Cardiac muscle cell (in vitro differentiated cells and primary cell): ENCODE measurements at regions not wholly inside any gene's neighbourhood (a gene's known extent, or its start where the extent isn't known, plus 50 kb on each side); places are given as distances from the start of the nearest gene placed in this dataset.

ENCODE experiments used
- DNase-seq, 2 donors: peaks; one replicate each; pipeline versions ENCODE4 v3.0.0 to v3.0.0-alpha.2; 2010 to 2017; ENCODE audit warnings: low read depth in 1 of 2, low spot score in 1 of 2
- H3K27ac ChIP-seq: fragments of 200-600 bp; sonication (generic); 2 replicates; pipeline ENCODE4 v1.5.1; 2016
- H3K27me3 ChIP-seq: fragments of 200-600 bp; sonication (generic); 2 replicates; pipeline ENCODE4 v1.6.0; 2016; ENCODE audit warnings: control low read depth
- H3K36me3 ChIP-seq: fragments of 200-600 bp; sonication (generic); 2 replicates; pipeline ENCODE4 v1.5.1; 2016; ENCODE audit warnings: control low read depth
- H3K4me1 ChIP-seq: fragments of 200-600 bp; sonication (generic); 2 replicates; pipeline ENCODE4 v1.8.1; 2017; ENCODE audit warnings: low read depth, mild to moderate bottlenecking, mixed run types
- H3K4me3 ChIP-seq: fragments of 200-600 bp; sonication (generic); 2 replicates; pipeline ENCODE4 v1.5.1; 2016; ENCODE audit warnings: mild to moderate bottlenecking
- H3K9me3 ChIP-seq: fragments of 200-600 bp; sonication (generic); 2 replicates; pipeline ENCODE4 v1.5.1; 2017; ENCODE audit warnings: low read depth, mild to moderate bottlenecking, control low read depth
- TF ChIP-seq, protein P1 (sequence below): IDR thresholded peaks from 2 replicates; pipeline ENCODE4 v1.5.1; 2012; ENCODE audit warnings: low read depth, mild to moderate bottlenecking, low read length

DNA sequence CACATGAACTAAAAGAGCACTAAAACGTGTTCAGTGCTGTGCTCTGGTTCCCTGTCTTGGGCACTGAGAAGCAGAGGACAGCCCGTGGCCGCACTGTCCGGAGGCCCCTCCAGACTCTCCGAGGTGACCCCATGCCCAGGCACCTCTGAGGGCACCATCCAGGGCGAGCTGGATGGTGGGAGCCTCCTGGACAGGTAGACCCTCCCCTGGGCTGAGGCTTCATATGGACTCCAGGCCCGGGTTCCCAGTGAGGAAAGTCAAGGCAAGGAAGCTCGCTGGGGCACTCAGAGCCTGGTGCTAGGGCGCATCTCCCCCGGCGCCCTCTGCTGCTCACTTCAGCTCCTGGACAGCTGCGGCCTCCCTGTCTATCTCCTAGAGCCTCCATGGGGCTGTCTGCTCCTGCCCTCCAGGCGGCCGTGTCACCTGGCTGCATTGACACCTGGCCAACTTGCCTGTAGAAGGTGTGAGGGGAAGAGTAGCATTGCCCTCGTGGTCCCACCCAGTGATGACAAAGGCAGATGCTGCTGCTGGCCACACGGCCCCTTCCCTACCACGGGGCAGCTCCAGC is 178.2 kb upstream of the IRX1 start:
- TF ChIP-seq, protein P1, sequence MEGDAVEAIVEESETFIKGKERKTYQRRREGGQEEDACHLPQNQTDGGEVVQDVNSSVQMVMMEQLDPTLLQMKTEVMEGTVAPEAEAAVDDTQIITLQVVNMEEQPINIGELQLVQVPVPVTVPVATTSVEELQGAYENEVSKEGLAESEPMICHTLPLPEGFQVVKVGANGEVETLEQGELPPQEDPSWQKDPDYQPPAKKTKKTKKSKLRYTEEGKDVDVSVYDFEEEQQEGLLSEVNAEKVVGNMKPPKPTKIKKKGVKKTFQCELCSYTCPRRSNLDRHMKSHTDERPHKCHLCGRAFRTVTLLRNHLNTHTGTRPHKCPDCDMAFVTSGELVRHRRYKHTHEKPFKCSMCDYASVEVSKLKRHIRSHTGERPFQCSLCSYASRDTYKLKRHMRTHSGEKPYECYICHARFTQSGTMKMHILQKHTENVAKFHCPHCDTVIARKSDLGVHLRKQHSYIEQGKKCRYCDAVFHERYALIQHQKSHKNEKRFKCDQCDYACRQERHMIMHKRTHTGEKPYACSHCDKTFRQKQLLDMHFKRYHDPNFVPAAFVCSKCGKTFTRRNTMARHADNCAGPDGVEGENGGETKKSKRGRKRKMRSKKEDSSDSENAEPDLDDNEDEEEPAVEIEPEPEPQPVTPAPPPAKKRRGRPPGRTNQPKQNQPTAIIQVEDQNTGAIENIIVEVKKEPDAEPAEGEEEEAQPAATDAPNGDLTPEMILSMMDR, result no peak
- DNase-seq, result no peak
- Histone ChIP-seq H3K27ac (no peak overlapping the region), H3K4me3 (no peak overlapping the region), H3K9me3 (no peaks in the 10 kb centered on the region), H3K4me1 (peaks cover 6% of the 10 kb centered on the region), H3K36me3 (no peaks in the 10 kb centered on the region), H3K27me3 (no peaks in the 10 kb centered on the region)

DNA sequence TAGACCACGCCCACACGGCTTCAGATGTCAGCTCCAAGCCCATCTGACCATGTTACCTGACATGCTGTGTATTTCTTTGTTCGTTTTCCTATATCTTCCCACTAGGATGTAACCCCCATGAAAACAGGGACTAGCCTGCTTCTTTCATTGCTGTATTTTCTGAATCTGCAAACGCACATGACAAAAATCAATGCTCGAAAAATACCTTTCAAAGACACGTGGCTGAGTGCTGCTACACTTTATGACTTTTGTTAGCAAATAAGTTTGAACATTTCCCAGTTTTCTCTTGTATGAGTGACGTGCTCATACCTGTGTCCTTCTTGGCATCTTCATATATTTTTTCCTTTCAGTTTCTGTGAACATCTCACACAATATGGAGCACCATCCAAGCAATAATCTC is 181.3 kb upstream of the IRX1 start:
- Histone ChIP-seq H3K9me3 (no peaks in the 10 kb centered on the region), H3K27me3 (no peaks in the 10 kb centered on the region), H3K36me3 (no peaks in the 10 kb centered on the region), H3K4me1 (peaks cover 5% of the 10 kb centered on the region), H3K27ac (no peak overlapping the region), H3K4me3 (no peak overlapping the region)
- TF ChIP-seq, protein P1, result no peak
- no peak for DNase-seq

DNA sequence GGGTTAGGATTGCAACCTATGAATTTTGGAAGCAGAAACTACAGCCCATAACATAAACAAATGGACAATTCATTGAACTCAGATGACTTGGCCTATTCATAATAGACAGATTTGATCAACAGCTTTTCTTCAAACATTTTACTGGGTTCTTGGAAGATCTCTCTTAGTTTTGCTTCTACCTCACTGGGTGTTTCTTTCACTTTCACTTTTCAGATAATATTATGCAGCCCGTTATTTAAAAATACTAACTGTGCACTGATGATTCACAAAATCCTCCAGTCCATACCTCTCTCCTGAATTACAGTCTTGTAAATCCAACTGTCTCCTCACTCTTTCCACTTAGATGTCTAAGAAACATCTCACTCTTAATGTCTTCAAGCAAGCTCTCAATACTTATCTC is 183.5 kb upstream of the IRX1 start:
- no peaks in the 10 kb centered on the region for H3K4me1 ChIP-seq
- TF ChIP-seq, protein P1, result no peak
- no peak for DNase-seq
- no peak overlapping the region for H3K27ac ChIP-seq
- H3K9me3 ChIP-seq, result no peaks in the 10 kb centered on the region
- no peaks in the 10 kb centered on the region for H3K36me3 ChIP-seq
- no peak overlapping the region for H3K4me3 ChIP-seq
- no peaks in the 10 kb centered on the region for H3K27me3 ChIP-seq

DNA sequence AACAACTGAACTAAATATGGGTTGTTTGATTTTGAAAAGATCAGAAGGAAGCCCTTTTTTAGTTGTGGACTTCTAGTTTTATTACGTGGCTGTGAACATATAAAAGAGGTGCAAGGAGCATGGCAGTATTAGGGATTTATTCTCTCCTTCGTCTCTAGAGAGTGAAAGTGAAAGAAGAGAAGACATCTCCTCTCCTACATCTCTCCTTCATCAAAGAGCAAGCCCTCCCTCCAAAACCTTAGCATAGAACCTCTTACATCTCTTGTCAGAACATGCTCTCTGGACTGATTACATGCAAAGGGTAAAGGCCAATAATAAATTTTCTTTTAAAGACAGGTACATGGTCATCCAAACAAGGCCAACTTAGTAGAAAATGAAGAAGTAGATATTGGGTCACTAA is 184.3 kb upstream of the IRX1 start:
- Histone ChIP-seq H3K36me3 (no peaks in the 10 kb centered on the region), H3K27ac (no peak overlapping the region), H3K9me3 (no peaks in the 10 kb centered on the region), H3K4me1 (no peaks in the 10 kb centered on the region), H3K4me3 (no peak overlapping the region), H3K27me3 (no peaks in the 10 kb centered on the region)
- TF ChIP-seq, protein P1, result no peak
- no peak for DNase-seq

DNA sequence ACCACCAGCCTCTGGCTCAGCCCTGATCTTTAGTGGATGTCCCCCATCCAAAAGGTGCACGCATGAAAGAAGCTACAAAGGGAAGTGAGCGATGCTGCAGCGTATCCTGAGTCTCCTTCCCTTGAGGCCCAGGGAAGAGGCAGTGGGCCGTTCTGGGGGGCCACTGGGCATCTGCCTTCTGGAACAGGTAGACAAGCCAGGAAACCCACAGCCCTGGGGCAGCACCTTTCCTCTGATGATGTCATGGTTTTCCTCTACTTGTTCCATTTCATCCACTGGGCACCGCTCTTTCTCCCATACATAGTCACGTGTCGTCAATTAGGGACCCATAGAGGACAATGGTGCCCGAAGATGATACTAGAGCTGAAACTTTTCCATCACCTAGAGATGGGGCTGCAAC is 194.0 kb upstream of the IRX1 start:
- no peaks in the 10 kb centered on the region for H3K9me3 ChIP-seq
- no peak for DNase-seq
- H3K27ac ChIP-seq, result no peak overlapping the region
- no peaks in the 10 kb centered on the region for H3K36me3 ChIP-seq
- no peak overlapping the region for H3K4me3 ChIP-seq
- no peaks in the 10 kb centered on the region for H3K4me1 ChIP-seq
- TF ChIP-seq, protein P1, result no peak
- H3K27me3 ChIP-seq, result no peaks in the 10 kb centered on the region

DNA sequence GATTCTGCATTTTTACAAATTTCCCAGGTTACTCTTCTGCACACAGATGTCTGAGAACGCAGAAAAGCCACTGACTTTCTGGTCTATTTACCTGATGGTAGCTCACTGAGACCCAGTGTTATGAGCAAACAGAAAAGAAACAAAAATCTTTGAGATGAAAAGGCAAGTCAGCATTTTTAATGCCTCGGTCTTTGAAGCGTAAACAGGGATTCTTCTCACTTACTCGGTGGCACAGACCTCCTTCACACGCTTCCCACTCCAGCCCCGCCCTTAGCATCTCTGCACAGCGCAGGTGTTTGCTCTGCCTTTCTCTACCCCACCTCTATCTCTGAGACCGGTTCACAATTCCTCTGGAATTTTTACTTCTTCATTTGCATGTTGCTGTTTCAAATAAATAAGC is 195.0 kb upstream of the IRX1 start:
- H3K27ac ChIP-seq, result no peak overlapping the region
- H3K4me1 ChIP-seq, result peaks cover 4% of the 10 kb centered on the region
- DNase-seq, result no peak
- no peaks in the 10 kb centered on the region for H3K27me3 ChIP-seq
- no peak overlapping the region for H3K4me3 ChIP-seq
- TF ChIP-seq, protein P1, result no peak
- no peaks in the 10 kb centered on the region for H3K9me3 ChIP-seq
- no peaks in the 10 kb centered on the region for H3K36me3 ChIP-seq
